Naive thymus-derived CD4-positive, alpha-beta T cell (primary cell): ENCODE measurements at regions not wholly inside any gene's neighbourhood (a gene's known extent, or its start where the extent isn't known, plus 50 kb on each side); places are given as distances from the start of the nearest gene placed in this dataset.

Experiments used
- ATAC-seq: fragments of 150-1000 bp; cut with Tn5 transposase; 2 replicates; pipeline ENCODE4 v1.10.0; 2021; ENCODE audit warnings: mild to moderate bottlenecking, moderate library complexity
- CTCF ChIA-PET: fragments of 350-600 bp; sonication (Branson Sonifier 250); formaldehyde crosslinking; loops from one replicate; lab custom pipeline; 2021; ENCODE audit warnings: antibody characterized with exemption; lab: Charles Lee
- POLR2A ChIA-PET: fragments of 350-600 bp; sonication (Branson Sonifier 250); formaldehyde crosslinking; loops from one replicate; lab custom pipeline; 2021; ENCODE audit warnings: antibody characterized with exemption, inconsistent platforms; lab: Charles Lee
- DNase-seq, 9 donors: peaks; one replicate each; pipeline versions ENCODE4 v3.0.0 to v3.0.0-alpha.2; 2020 to 2022; ENCODE audit warnings: mixed read lengths in 1 of 9
- H3K27ac ChIP-seq: one replicate; pipeline ENCODE4 v1.7.0; 2013; ENCODE audit warnings: mild to moderate bottlenecking, low read depth, low read length, moderate library complexity
- H3K27me3 ChIP-seq, 2 donors: one replicate each; pipeline ENCODE4 v1.7.0; 2013; ENCODE audit warnings: low read length in 2 of 2, mild to moderate bottlenecking in 2 of 2, moderate library complexity in 2 of 2; ENCODE audit not compliant: control insufficient read depth in 2 of 2, insufficient read depth in 2 of 2
- H3K36me3 ChIP-seq, 3 experiments: 1 replicate in 2 of 3; 2 replicates in 1 of 3; pipeline ENCODE4 v1.7.0; 2013; ENCODE audit warnings: low read length in 3 of 3, mild to moderate bottlenecking in 3 of 3, moderate library complexity in 1 of 3; ENCODE audit not compliant: insufficient read depth in 3 of 3, control insufficient read depth in 2 of 3
- H3K4me1 ChIP-seq, 2 donors: one replicate each; pipeline ENCODE4 v1.7.0; 2013; ENCODE audit warnings: low read length in 2 of 2, mild to moderate bottlenecking in 2 of 2, moderate library complexity in 1 of 2; ENCODE audit not compliant: control insufficient read depth in 2 of 2, insufficient read depth in 2 of 2
- H3K4me3 ChIP-seq: 2 replicates; pipeline ENCODE4 v1.7.0; 2013; ENCODE audit warnings: mild to moderate bottlenecking, low read length
- H3K9me3 ChIP-seq, 3 experiments: 1 replicate in 2 of 3; 2 replicates in 1 of 3; pipeline ENCODE4 v1.7.0; 2013; ENCODE audit warnings: low read length in 3 of 3; ENCODE audit not compliant: control insufficient read depth in 2 of 3
- H3K27ac Mint-ChIP-seq, 9 donors: one replicate each; pipeline ENCODE4 v1.8.0; 2020 to 2022; ENCODE audit warnings: mixed read lengths in 9 of 9, mild to moderate bottlenecking in 8 of 9, moderate library complexity in 5 of 9, inconsistent platforms in 2 of 9
- H3K27me3 Mint-ChIP-seq, 5 donors: one replicate each; pipeline ENCODE4 v1.8.0; 2021 to 2022; ENCODE audit warnings: mixed read lengths in 5 of 5, mild to moderate bottlenecking in 1 of 5
- H3K36me3 Mint-ChIP-seq, 5 donors: one replicate each; pipeline ENCODE4 v1.8.0; 2020 to 2022; ENCODE audit warnings: mixed read lengths in 5 of 5, mild to moderate bottlenecking in 3 of 5, inconsistent platforms in 1 of 5
- H3K4me1 Mint-ChIP-seq, 7 donors: one replicate each; pipeline ENCODE4 v1.8.0; 2020 to 2022; ENCODE audit warnings: mixed read lengths in 7 of 7, mild to moderate bottlenecking in 3 of 7, inconsistent platforms in 1 of 7
- H3K4me3 Mint-ChIP-seq, 10 donors: one replicate each; pipeline ENCODE4 v1.8.0; 2020 to 2022; ENCODE audit warnings: mild to moderate bottlenecking in 10 of 10, mixed read lengths in 10 of 10, moderate library complexity in 6 of 10, inconsistent platforms in 2 of 10
- H3K9me3 Mint-ChIP-seq, 11 donors: one replicate each; pipeline ENCODE4 v1.8.0; 2020 to 2022; ENCODE audit warnings: mixed read lengths in 11 of 11, mild to moderate bottlenecking in 4 of 11, inconsistent platforms in 1 of 11, moderate library complexity in 1 of 11
- intact Hi-C, 2 donors: fragments of 100-400 bp; cut with micrococcal nuclease; formaldehyde crosslinking; loops; one replicate each; pipeline ENCODE4 v1.15.1; 2023

GRCh38 chr1:91160363-91161075, 138.7 kb upstream of the ZNF644 start:
- Histone ChIP-seq H3K27me3 (no peaks in the 10 kb centered on the region), H3K9me3 (no peaks in the 10 kb centered on the region), H3K4me3 (no peak overlapping the region), H3K36me3 (no peaks in the 10 kb centered on the region), H3K27ac (no peak overlapping the region), H3K4me1 (no peaks in the 10 kb centered on the region)
- POLR2A ChIA-PET: no interaction called here
- Mint-ChIP-seq H3K9me3 (no peaks in the 10 kb centered on the region), H3K4me3 (no peak overlapping the region), H3K27me3 (no peaks in the 10 kb centered on the region), H3K27ac (no peak overlapping the region), H3K36me3 (no peaks in the 10 kb centered on the region), H3K4me1 (peaks cover 0 to 6% (median 0%) of the 10 kb centered on the region in 7 donors)
- no peak for DNase-seq
- no peak for ATAC-seq
- intact Hi-C loops: loop anchor here (10.0 kb wide), 3 partner anchors 356 to 1134 kb away; partner anchors contain the start of genes GLMN (in 1 of the 2) and RPAP2 (in 1 of the 2)
- CTCF ChIA-PET: no interaction called here

- DNase-seq (no peak), ATAC-seq (no peak)
- Mint-ChIP-seq H3K4me1 (no peaks in the 10 kb centered on the region), H3K27me3 (peaks cover under 1 to 14% (median 10%) of the 10 kb centered on the region in 5 donors), H3K27ac (no peak overlapping the region), H3K9me3 (no peaks in the 10 kb centered on the region), H3K36me3 (no peaks in the 10 kb centered on the region), H3K4me3 (no peak overlapping the region)
- POLR2A ChIA-PET: no interaction called here
- CTCF ChIA-PET: no interaction called here
- H3K4me3 ChIP-seq: no peak overlapping the region
- H3K27ac ChIP-seq: no peak overlapping the region
- H3K27me3 ChIP-seq: no peaks in the 10 kb centered on the region
- H3K4me1 ChIP-seq: no peaks in the 10 kb centered on the region
- no peaks in the 10 kb centered on the region for H3K9me3 ChIP-seq
- intact Hi-C loops: no loop called here
- no peaks in the 10 kb centered on the region for H3K36me3 ChIP-seq
Observed at GRCh38 chr1:91153341-91153740, 131.5 kb upstream of the ZNF644 start.

GRCh38 chr1:91152331-91152730, 130.5 kb upstream of the ZNF644 start:
- Histone ChIP-seq H3K9me3 (no peaks in the 10 kb centered on the region), H3K36me3 (no peaks in the 10 kb centered on the region), H3K27me3 (no peaks in the 10 kb centered on the region), H3K4me3 (no peak overlapping the region), H3K4me1 (no peaks in the 10 kb centered on the region), H3K27ac (no peak overlapping the region)
- ChIA-PET CTCF (no interaction called here), POLR2A (no interaction called here)
- Mint-ChIP-seq H3K36me3 (no peaks in the 10 kb centered on the region), H3K4me1 (no peaks in the 10 kb centered on the region), H3K9me3 (no peaks in the 10 kb centered on the region), H3K27me3 (peaks cover 5 to 20% (median 15%) of the 10 kb centered on the region in 5 donors), H3K4me3 (no peak overlapping the region), H3K27ac (no peak overlapping the region)
- DNase-seq (no peak), ATAC-seq (no peak)
- intact Hi-C loops: no loop called here

GRCh38 chr1:91151702-91152101, 129.9 kb upstream of the ZNF644 start:
- no peak overlapping the region for H3K27ac ChIP-seq
- no peak for DNase-seq
- intact Hi-C loops: no loop called here
- Mint-ChIP-seq H3K9me3 (peaks cover 0 to 2% (median 0%) of the 10 kb centered on the region in 11 donors), H3K27ac (no peak overlapping the region), H3K4me3 (no peak overlapping the region), H3K27me3 (peaks cover 5 to 24% (median 15%) of the 10 kb centered on the region in 5 donors), H3K36me3 (no peaks in the 10 kb centered on the region), H3K4me1 (no peaks in the 10 kb centered on the region)
- H3K4me1 ChIP-seq: no peaks in the 10 kb centered on the region
- H3K27me3 ChIP-seq: no peaks in the 10 kb centered on the region
- no peaks in the 10 kb centered on the region for H3K9me3 ChIP-seq
- CTCF ChIA-PET: no interaction called here
- H3K4me3 ChIP-seq: no peak overlapping the region
- ATAC-seq: no peak
- POLR2A ChIA-PET: no interaction called here
- H3K36me3 ChIP-seq: no peaks in the 10 kb centered on the region

GRCh38 chr1:91148641-91149069, 126.8 kb upstream of the ZNF644 start:
- no peaks in the 10 kb centered on the region for H3K36me3 ChIP-seq
- ChIA-PET CTCF (no interaction called here), POLR2A (no interaction called here)
- Mint-ChIP-seq H3K4me3 (no peak overlapping the region), H3K27me3 (peaks cover 5 to 29% (median 18%) of the 10 kb centered on the region in 5 donors), H3K36me3 (no peaks in the 10 kb centered on the region), H3K4me1 (no peaks in the 10 kb centered on the region), H3K27ac (peak overlapping the region in 1 of 9 donors; percentile 13), H3K9me3 (peaks cover 0 to 2% (median 0%) of the 10 kb centered on the region in 11 donors)
- H3K4me3 ChIP-seq: no peak overlapping the region
- intact Hi-C loops: no loop called here
- H3K27me3 ChIP-seq: no peaks in the 10 kb centered on the region
- DNase-seq (no peak), ATAC-seq (no peak)
- H3K4me1 ChIP-seq: no peaks in the 10 kb centered on the region
- no peak overlapping the region for H3K27ac ChIP-seq
- no peaks in the 10 kb centered on the region for H3K9me3 ChIP-seq

- Histone ChIP-seq H3K9me3 (no peaks in the 10 kb centered on the region), H3K27ac (no peak overlapping the region), H3K36me3 (no peaks in the 10 kb centered on the region), H3K4me3 (no peak overlapping the region), H3K27me3 (no peaks in the 10 kb centered on the region), H3K4me1 (no peaks in the 10 kb centered on the region)
- Mint-ChIP-seq H3K4me3 (no peak overlapping the region), H3K27ac (no peak overlapping the region), H3K36me3 (no peaks in the 10 kb centered on the region), H3K9me3 (no peaks in the 10 kb centered on the region), H3K4me1 (no peaks in the 10 kb centered on the region), H3K27me3 (peaks cover 0 to 12% (median 3%) of the 10 kb centered on the region in 5 donors)
- POLR2A ChIA-PET: no interaction called here
- intact Hi-C loops: no loop called here
- DNase-seq (no peak), ATAC-seq (no peak)
- CTCF ChIA-PET: no interaction called here
Observed at GRCh38 chr1:91141858-91142257, 120.0 kb upstream of the ZNF644 start.

GRCh38 chr1:91138959-91139358, 117.1 kb upstream of the ZNF644 start:
- Histone ChIP-seq H3K36me3 (no peaks in the 10 kb centered on the region), H3K4me1 (no peaks in the 10 kb centered on the region), H3K27me3 (no peaks in the 10 kb centered on the region), H3K4me3 (no peak overlapping the region), H3K9me3 (no peaks in the 10 kb centered on the region), H3K27ac (no peak overlapping the region)
- Mint-ChIP-seq H3K27ac (no peak overlapping the region), H3K4me1 (no peaks in the 10 kb centered on the region), H3K36me3 (no peaks in the 10 kb centered on the region), H3K4me3 (no peak overlapping the region), H3K9me3 (no peaks in the 10 kb centered on the region), H3K27me3 (peaks cover 0 to 15% (median 0%) of the 10 kb centered on the region in 5 donors)
- ATAC-seq (no peak), DNase-seq (no peak)
- CTCF ChIA-PET: no interaction called here
- intact Hi-C loops: no loop called here
- POLR2A ChIA-PET: no interaction called here
